H1 (cell line): ENCODE measurements at regions not wholly inside any gene's neighbourhood (a gene's known extent, or its start where the extent isn't known, plus 50 kb on each side); places are given as distances from the start of the nearest gene placed in this dataset.

Experiments used
- ATF2 ChIP-seq: IDR thresholded peaks from 2 replicates; pipeline ENCODE4 v1.6.1; 2012; ENCODE audit warnings: low read length, inconsistent platforms
- ATF3 ChIP-seq: IDR thresholded peaks from 2 replicates; pipeline ENCODE4 v1.6.1; 2011; ENCODE audit warnings: low read depth, mild to moderate bottlenecking, low read length; ENCODE audit not compliant: insufficient read depth
- TAF7 ChIP-seq: optimal IDR thresholded peaks from 2 replicates; pipeline ENCODE3; 2011; ENCODE audit warnings: low read depth, mild to moderate bottlenecking, inconsistent platforms, low read length, moderate library complexity, borderline replicate concordance

GRCh38 chr5:132138260-132138659 lies 64.7 kb downstream of the CSF2 start (continued):
- no peak for TF ChIP-seq TAF7
- TF ChIP-seq ATF3 = no peak
- TF ChIP-seq ATF2 = no peak
- TF ChIP-seq, all 59 proteins: peak for 0
